Right ventricle myocardium superior (tissue), 1 donor: ENCODE measurements at regions not wholly inside any gene's neighbourhood (a gene's known extent, or its start where the extent isn't known, plus 50 kb on each side); places are given as distances from the start of the nearest gene placed in this dataset.
"Not testable (repeated sequence)": the region's sequence is repeated elsewhere in the genome, so short reads cannot be mapped to it uniquely, and the experiment has no call there.

ENCODE experiments used
- ATAC-seq: fragments of 200-7000 bp; cut with Tn5 transposase; one replicate; pipeline ENCODE4 v1.9.1; 2020; ENCODE audit warnings: mild to moderate bottlenecking; ENCODE audit not compliant: poor library complexity
- DNase-seq: peaks from one replicate; pipeline ENCODE4 v3.0.0-alpha.2; 2020
- intact Hi-C: fragments of 100-400 bp; cut with DNase I; formaldehyde crosslinking; loops from one replicate; pipeline ENCODE4 v1.11.2; 2022
- donor health status: DM: no; HTN: yes; CAD: no; lungs with severe emphysema.

DNA sequence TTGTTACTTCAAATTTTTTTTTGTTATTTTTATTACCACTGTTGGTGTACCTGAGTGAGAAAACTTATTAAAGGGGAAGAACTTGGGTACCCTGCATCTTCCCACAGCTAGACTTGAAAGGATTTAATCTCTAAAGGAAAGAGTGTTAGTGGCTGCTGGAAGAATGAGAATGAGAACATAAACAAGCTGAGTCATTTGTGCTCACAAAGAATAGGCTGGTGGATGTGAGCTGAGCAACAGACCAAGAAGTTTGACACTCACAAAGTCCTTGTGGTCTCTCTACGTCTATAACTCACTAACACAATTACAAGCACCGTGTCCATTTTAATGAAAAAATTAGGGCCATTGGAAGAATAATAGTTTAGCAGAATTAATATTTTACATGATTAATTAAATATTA lies 217.6 kb upstream of the ANO5 start:
- intact Hi-C loops = no loop called here
- DNase-seq = no peak
- ATAC-seq = no peak

- ATAC-seq (no peak), DNase-seq (no peak)
- intact Hi-C loops = no loop called here
Observed at GRCh38 chr11:21976210-21976609, 216.7 kb upstream of the ANO5 start.

GRCh38 chr11:21983431-21983830 lies 209.5 kb upstream of the ANO5 start:
- ATAC-seq (no peak), DNase-seq (no peak)
- intact Hi-C loops = no loop called here

DNA sequence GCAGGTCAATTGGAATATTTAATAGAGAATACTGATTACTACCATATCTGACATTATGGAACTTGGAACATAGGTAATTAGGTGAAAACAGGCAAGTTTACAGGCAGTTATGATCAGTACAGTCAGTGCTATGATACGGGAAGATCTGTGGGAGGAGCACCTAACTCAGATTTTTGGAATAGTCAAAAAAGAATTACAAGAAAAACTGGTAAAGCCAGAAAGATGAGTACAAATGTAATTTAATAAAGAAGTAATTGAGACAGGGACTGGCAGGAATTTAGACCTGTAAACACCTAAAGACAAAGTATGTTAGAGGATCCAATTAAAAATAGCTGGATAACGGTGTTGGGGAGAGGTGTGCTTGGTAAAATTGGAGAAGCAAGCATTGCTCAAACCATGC lies 206.5 kb upstream of the ANO5 start:
- ATAC-seq (no peak), DNase-seq (no peak)
- intact Hi-C loops = no loop called here

DNA sequence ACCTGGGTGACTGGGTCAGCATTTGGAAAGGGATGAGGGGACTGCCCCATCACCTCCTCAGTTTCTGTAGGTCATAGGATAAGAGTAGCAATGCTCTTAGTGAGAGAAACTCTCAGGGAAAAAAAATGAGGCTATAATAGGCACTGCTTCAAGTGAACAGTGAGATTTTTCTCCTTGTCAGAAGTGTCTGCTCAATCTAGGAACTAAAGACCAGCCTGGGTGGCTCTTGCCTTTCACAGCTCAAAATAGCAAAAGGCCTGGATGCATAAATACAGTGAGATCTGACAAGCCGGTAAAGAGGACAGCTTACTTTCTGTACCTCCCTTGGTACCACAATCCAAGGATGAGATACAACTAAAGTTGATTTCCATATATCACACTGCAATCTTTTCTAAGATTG lies 205.6 kb upstream of the ANO5 start:
- ATAC-seq = no peak

DNA sequence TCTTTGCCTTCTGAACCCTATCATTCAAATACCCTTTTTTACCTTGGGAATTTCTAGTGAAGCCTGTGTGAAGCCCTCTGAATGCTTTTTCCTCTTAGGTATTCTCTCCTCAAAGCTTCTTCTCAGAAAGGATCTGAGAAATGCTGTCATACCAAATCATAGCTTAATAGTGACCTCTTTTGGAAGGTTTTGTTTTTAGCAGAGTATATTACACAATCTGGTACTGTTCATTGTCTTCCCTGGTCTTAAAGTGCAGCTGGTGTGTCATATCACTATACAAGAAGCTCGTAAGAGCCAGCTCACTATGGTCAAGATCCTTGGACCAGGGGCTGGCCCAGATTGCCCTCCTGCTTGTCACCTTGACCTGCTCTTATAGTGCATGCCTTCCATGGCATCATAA lies 204.4 kb upstream of the ANO5 start:
- intact Hi-C loops = no loop called here
- peak; percentile 38 for ATAC-seq
- DNase-seq = no peak

More for the DNA sequence above, 205.6 kb upstream of the ANO5 start:
- DNase-seq = no peak
- intact Hi-C loops = no loop called here

- intact Hi-C loops, ATAC-seq: not testable (repeated sequence)
Observed at GRCh38 chr11:22001803-22002202, 191.1 kb upstream of the ANO5 start.

GRCh38 chr11:22006901-22007300 lies 186.0 kb upstream of the ANO5 start:
- intact Hi-C loops = no loop called here
- no peak for ATAC-seq
- no peak for DNase-seq

More at GRCh38 chr11:22001803-22002202, 191.1 kb upstream of the ANO5 start:
- DNase-seq = not testable (repeated sequence)

DNA sequence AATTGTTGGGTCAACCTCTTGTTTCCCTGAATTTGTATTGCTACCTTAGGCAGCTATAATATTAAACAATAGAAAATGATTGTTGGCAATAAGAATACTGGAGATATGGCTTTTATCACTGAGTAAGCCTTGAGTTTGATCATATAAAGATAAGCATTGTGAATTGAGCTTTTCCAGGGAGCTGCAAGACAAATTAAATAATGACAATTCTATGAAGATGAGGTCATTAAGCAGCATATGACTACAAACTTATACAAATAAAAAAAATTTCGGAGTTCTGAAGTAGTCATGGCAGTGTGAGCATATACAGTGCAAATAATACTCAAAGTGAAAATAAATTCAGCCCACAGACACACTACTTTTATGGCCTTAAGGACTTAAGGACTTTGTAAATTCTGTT lies 161.1 kb upstream of the ANO5 start:
- no peak for ATAC-seq
- DNase-seq = no peak
- intact Hi-C loops = no loop called here

GRCh38 chr11:22037505-22037904 lies 155.4 kb upstream of the ANO5 start:
- intact Hi-C loops = no loop called here
- ATAC-seq = no peak
- DNase-seq = no peak

GRCh38 chr11:22041039-22041438 lies 151.8 kb upstream of the ANO5 start:
- intact Hi-C loops = no loop called here
- ATAC-seq (no peak), DNase-seq (no peak)

- intact Hi-C loops = no loop called here
- ATAC-seq (no peak), DNase-seq (no peak)
Observed at GRCh38 chr11:22042081-22042480, 150.8 kb upstream of the ANO5 start.

DNA sequence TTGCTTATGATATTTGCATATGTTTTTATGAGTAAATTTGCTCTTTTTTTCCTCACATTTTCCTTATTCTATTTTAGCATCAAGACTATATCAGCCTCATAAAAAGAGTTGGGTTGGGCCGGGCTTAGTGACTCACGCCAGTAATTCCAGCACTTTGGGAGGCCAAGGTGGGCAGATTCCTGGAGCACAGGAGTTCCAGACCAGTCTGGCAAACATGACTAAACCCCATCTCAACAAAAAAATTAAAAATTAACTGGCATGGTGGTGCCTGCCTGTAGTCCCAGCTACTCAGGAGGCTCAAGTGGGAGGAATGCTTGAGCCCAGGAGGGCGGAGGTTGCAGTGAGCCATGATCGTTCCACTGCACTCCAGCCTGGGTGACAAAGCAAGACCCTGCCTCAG lies 148.8 kb upstream of the ANO5 start:
- ATAC-seq (no peak), DNase-seq (no peak)
- intact Hi-C loops = no loop called here

- ATAC-seq = no peak
Observed at GRCh38 chr11:22049276-22049675, 143.6 kb upstream of the ANO5 start.

DNA sequence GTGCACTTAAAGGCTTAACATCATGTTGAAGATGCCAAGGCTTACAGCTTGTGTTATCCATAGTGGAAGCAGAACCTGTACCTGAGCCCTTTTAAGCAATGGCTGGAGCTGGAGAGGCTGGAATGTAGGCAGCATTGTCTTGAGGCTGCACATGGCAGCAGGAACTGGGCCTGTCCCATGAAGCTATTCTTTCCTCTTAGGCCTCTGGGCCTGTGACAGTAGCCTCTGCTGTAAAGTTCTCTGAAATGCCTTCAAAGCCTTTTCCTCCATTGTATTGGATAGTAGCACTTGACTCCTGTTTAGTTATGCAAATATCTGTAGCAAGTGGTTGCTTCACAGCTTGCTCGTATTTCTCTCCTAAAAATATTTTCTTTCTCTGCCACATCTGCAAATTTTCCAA lies 127.4 kb upstream of the ANO5 start:
- DNase-seq = no peak
- ATAC-seq = no peak
- intact Hi-C loops = no loop called here

More at GRCh38 chr11:22049276-22049675, 143.6 kb upstream of the ANO5 start:
- no peak for DNase-seq
- intact Hi-C loops = no loop called here

DNA sequence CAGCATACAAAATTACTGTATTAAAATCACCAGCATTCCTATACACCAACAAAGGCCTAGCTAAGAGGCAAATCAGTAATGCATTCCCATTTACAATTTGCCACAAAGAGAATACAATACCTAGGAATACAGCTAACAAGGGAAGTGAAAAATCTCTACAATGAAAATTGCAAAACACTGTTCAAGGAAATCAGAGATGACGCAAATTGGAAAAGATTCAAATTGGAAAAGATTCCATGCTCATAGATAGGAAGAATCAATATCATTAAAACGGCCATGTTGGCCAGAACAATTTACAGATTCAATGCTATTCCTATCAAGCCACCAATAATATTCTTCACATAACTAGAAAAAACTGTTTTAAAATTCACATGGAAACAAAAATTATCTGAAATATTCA lies 123.0 kb upstream of the ANO5 start:
- ATAC-seq (no peak), DNase-seq (no peak)
- intact Hi-C loops = no loop called here

- intact Hi-C loops = no loop called here
- DNase-seq (no peak), ATAC-seq (no peak)
Observed at GRCh38 chr11:22076271-22076930, 116.5 kb upstream of the ANO5 start.

DNA sequence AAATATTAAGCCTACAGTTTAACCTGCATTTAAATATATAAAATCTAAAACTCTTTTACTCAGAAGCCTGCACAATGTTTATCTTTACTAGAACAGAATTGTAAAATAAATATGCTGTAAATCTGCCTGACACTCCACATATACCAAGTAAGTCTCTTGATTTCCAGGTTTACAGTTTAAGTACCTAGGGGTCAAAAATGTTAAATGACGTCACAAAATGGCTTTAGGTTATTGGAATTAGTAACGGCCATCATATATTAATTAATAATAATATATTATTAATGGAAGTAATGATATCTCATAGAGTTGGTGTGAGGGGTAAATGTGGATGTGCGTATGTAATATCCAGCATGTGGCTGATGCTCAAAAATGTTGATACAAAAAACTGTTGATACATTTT lies 114.8 kb upstream of the ANO5 start:
- intact Hi-C loops = no loop called here

GRCh38 chr11:22079133-22079872 lies 113.6 kb upstream of the ANO5 start:
- DNase-seq = no peak
- intact Hi-C loops = no loop called here
- ATAC-seq = peak; percentile 74

More for the DNA sequence above, 114.8 kb upstream of the ANO5 start:
- DNase-seq (no peak), ATAC-seq (no peak)

DNA sequence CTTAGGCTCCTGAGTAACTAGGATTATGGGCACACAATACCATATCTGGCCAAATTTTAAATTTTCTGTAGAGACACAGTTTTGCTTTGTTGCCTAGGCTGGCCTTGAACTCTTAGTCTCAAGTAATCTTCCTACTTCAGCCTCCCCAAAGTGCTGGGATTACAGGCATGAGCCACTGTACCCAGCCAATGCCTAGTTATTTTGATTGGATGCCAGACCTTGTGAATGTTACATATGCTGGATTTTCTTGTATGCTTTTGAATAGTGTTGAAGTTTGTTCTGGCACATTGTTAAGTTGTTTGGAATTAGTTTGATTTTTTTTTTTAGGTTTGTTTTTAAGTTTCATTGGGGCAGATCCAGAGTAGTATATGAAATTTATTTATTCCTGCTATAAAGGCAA lies 110.7 kb upstream of the ANO5 start:
- intact Hi-C loops = no loop called here
- DNase-seq = no peak
- ATAC-seq = no peak
